Neuron (in vitro differentiated cells): ENCODE measurements at regions not wholly inside any gene's neighbourhood (a gene's known extent, or its start where the extent isn't known, plus 50 kb on each side); places are given as distances from the start of the nearest gene placed in this dataset.
"Not testable (repeated sequence)": the region's sequence is repeated elsewhere in the genome, so short reads cannot be mapped to it uniquely, and the experiment has no call there.

Source experiments
- H2AFZ ChIP-seq: one replicate; pipeline ENCODE4 v1.6.1; 2013; ENCODE audit warnings: low read depth, mild to moderate bottlenecking, inconsistent platforms, low read length, moderate library complexity
- H3K27me3 ChIP-seq: one replicate; pipeline ENCODE4 v1.6.1; 2013; ENCODE audit warnings: low read length; ENCODE audit not compliant: insufficient read depth
- H3K36me3 ChIP-seq: one replicate; pipeline ENCODE4 v1.6.1; 2013; ENCODE audit warnings: low read length; ENCODE audit not compliant: insufficient read depth
- H3K4me1 ChIP-seq: one replicate; pipeline ENCODE4 v1.6.1; 2013; ENCODE audit warnings: low read length; ENCODE audit not compliant: insufficient read depth
- H3K4me3 ChIP-seq: 2 replicates; pipeline ENCODE4 v1.5.1; 2013; ENCODE audit warnings: mild to moderate bottlenecking, low read length, moderate library complexity
- H3K9me3 ChIP-seq: one replicate; pipeline ENCODE4 v1.6.1; 2013; ENCODE audit warnings: low read length

DNA sequence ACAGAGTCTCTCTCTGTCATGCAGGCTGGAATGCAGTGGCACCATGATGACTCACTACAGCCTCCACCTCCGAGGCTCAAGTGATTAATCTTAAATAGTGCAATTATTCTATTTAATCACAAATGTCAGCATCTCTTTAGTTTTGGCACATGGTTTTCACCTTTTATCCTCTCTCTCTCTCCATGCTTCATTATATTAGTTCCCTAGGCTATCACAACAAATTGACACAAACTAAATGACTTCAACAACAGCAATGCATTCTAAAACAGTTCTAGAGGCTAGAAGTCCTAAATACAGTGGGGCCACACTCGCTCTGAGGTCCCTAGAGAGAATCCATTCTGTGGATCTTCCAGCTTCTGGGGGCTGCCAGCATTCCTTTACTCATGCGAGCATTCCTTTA lies 178.2 kb upstream of the ZNG1F start:
- not testable (repeated sequence) for H2AFZ ChIP-seq, H3K9me3 ChIP-seq, H3K4me3 ChIP-seq

DNA sequence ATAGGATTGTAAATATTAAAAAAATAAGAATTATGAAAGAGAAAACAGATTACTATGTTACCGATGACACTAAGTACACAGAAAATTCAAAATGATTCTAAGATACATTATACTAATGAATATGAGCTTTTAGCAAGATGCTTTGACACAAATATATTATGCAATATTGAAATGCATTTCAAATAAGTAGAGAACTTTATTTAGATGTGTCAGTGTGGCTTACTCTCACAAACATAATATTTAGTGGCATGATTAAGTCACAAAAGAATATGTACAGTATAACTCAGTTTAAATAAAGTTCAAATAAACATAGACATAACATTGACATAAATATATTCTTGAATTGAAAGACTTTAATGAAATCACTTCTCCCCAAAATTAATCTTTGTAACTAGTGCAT lies 172.7 kb upstream of the ZNG1F start:
- not testable (repeated sequence) for H3K36me3 ChIP-seq, H2AFZ ChIP-seq, H3K4me1 ChIP-seq, H3K9me3 ChIP-seq, H3K4me3 ChIP-seq, H3K27me3 ChIP-seq

More for the DNA sequence above, 178.2 kb upstream of the ZNG1F start:
- H3K27me3 ChIP-seq, H3K4me1 ChIP-seq, H3K36me3 ChIP-seq: not testable (repeated sequence)

- H3K9me3 ChIP-seq, H3K4me1 ChIP-seq, H3K27me3 ChIP-seq, H3K36me3 ChIP-seq: not testable (repeated sequence)
- Histone ChIP-seq H2AFZ (peak overlapping the region; percentile 67), H3K4me3 (peak overlapping the region; percentile 91)
Observed at GRCh38 chr9:41359116-41359515, 170.0 kb upstream of the ZNG1F start.

GRCh38 chr9:41358682-41359081 lies 169.6 kb upstream of the ZNG1F start:
- H3K4me3 ChIP-seq: peak overlapping the region; percentile 91
- H3K36me3 ChIP-seq, H3K27me3 ChIP-seq, H3K4me1 ChIP-seq, H3K9me3 ChIP-seq: not testable (repeated sequence)
- peak overlapping the region; percentile 67 for H2AFZ ChIP-seq

DNA sequence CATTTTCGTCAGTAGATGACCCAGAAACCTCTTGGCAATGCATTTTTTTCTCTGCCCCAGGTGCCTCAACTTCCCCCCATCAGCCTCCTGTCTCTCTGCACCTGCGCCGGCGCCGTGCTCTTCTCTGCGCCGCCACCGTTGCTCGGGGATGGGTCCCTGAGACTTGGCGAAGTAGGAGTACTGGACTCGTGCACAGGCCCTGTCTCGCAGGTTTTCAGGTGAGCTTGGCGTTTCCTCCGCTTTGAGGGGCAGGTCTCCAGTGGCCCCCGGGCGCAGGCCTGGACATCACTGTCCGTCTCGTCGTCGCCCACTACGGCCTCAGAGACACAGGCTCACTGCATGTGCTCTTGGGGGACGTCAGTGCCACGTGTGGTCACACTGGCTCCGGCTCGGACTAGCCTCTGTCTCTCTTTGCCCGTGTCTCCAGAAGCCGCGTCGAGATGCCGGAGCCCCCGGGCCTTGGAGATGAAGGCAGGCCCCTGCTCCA lies 168.8 kb upstream of the ZNG1F start:
- H3K4me3 ChIP-seq, H2AFZ ChIP-seq: not testable (repeated sequence)

GRCh38 chr9:41357350-41357748 lies 168.2 kb upstream of the ZNG1F start:
- H3K4me3 ChIP-seq, H3K9me3 ChIP-seq, H2AFZ ChIP-seq, H3K4me1 ChIP-seq, H3K27me3 ChIP-seq, H3K36me3 ChIP-seq: not testable (repeated sequence)

More for the DNA sequence above, 168.8 kb upstream of the ZNG1F start:
- not testable (repeated sequence) for H3K4me1 ChIP-seq, H3K27me3 ChIP-seq, H3K9me3 ChIP-seq, H3K36me3 ChIP-seq

DNA sequence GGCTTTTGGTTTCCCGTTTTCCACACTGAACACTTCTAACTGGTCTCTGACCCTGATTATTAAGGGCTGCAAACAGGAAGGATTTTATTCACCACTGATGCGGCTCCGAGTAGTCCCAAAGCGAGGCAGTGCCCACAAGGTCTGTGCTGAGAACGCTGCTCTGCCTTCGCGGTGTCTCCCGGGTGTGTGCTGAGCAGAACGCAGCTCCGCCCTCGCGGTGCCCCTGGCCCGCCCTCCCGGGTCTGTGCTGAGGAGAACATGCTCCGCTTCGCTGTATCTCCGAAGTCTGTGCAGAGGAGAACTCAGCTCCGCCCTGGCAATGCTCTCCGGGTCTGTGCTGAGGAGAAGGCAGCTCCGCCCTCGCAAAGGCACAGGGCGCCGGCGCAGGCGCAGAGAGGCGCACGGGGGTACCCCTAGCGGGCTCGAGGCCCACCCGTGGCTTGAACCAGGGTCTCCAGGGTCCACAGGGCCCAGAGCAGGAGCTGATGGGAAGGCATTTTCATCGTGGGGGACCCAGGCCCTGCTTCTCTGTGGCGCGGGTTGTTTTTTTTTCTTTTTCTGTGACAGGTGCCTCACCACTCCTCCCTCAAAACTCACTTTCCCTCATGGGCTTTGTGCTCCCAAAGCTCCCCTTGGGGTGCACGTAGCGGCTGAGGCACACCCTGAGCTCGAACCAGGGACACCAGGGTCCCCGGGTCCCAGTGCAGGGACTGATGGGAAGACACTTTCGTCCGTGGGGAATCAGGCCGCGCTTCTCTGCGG lies 167.7 kb upstream of the ZNG1F start:
- not testable (repeated sequence) for H2AFZ ChIP-seq, H3K9me3 ChIP-seq, H3K4me3 ChIP-seq, H3K4me1 ChIP-seq, H3K36me3 ChIP-seq, H3K27me3 ChIP-seq

DNA sequence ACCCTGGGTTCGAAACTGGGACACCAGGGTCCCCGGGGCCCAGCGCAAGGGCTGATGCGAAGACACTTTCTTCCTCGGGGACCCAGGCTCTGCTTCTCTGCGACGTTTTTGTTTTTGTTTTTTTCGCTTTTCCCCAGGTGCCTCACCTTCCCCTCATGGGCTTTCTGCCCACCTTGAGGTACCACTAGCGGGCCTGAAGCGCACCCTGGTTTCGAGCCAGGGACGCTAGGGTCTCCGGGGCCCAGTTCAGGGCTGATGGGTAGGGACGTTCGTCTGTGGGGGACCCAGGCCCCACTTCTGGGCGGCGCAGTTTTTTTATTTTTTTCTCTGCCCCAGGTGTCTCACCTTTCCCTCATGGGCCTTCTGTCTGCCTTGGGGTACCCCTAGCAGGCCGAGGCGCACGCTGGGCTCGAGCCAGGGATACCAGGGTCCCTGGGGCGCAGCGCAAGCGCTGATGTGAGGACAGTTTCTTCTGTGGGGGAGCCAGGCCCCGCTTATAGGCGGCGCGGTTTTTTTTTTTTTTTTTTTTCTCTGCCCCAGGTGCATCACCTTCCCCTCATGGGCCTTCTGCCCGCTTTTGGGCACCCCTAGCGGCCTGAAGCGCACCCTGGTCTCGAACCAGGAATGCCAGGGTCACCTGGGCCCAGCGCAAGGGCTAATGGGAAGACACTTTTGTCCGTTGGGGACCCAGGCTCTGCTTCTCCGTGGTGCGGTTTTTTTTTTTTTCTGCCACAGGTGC lies 166.8 kb upstream of the ZNG1F start:
- not testable (repeated sequence) for H3K36me3 ChIP-seq, H3K4me1 ChIP-seq, H3K4me3 ChIP-seq, H2AFZ ChIP-seq, H3K27me3 ChIP-seq, H3K9me3 ChIP-seq

DNA sequence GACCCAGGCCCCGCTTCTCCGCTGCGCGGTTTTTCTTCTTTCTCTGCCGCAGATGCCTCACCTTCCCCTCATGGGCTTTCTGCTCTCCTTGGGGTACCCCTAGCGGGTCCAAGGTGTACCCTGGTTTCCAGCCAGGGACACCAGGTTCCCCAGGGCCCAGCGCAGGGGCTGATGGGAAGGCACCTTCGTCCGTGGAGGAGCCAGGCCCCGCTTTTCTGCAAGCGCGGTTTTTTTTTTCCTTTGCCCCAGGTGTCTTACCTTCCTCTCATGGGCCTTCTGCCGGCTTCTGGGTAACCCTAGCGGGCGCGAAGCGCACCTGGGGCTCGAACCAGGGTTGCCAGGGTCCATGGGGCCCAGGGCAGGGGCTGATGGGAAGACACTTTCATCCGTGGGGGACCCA lies 165.9 kb upstream of the ZNG1F start:
- H2AFZ ChIP-seq, H3K36me3 ChIP-seq, H3K4me1 ChIP-seq, H3K4me3 ChIP-seq, H3K27me3 ChIP-seq, H3K9me3 ChIP-seq: not testable (repeated sequence)

GRCh38 chr9:41354060-41354934 lies 165.2 kb upstream of the ZNG1F start:
- not testable (repeated sequence) for H2AFZ ChIP-seq, H3K36me3 ChIP-seq, H3K27me3 ChIP-seq, H3K4me1 ChIP-seq, H3K9me3 ChIP-seq, H3K4me3 ChIP-seq

DNA sequence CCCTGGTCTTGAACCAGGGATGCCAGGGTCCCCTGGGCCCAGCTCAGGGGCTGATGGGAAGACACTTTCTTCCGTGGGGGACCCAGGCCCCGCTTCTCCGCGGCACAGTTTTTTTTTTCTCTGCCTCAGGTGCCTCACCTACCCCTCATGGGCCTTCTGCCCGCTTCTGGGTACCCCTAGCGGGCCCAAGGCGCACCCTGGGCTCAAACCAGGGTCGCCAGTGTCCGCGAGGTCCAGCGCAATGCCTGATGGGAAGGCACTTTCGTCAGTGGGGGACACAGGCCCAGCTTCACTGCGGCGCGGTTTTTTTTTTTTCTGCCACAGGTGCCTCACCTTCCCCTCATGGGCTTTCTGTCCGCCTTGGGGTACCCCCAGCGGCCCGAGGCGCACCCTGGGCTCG lies 163.9 kb upstream of the ZNG1F start:
- H3K27me3 ChIP-seq, H3K4me3 ChIP-seq, H3K36me3 ChIP-seq, H2AFZ ChIP-seq, H3K4me1 ChIP-seq, H3K9me3 ChIP-seq: not testable (repeated sequence)

GRCh38 chr9:41352390-41352789 lies 163.3 kb upstream of the ZNG1F start:
- H3K27me3 ChIP-seq, H3K36me3 ChIP-seq, H3K9me3 ChIP-seq, H2AFZ ChIP-seq, H3K4me1 ChIP-seq, H3K4me3 ChIP-seq: not testable (repeated sequence)

DNA sequence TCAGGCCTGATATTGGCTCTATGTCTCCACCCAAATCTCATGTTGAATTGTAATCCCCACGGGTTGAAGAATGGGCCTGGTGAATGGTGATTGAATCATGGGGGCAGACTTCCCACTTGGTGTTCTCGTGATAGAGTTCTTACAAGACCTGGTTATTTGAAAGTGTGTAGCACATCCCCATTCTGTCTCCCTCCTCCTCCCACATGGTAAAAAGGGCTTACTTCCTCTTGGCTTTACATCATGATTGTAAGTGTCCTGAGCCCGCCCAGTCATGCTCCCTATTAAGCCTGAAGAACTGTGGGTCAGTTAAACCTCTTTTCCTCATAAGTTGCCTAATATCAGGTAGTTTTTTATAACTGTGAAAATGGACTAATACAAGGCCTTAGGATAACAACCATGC lies 158.8 kb upstream of the ZNG1F start:
- H3K4me1 ChIP-seq, H3K9me3 ChIP-seq, H3K27me3 ChIP-seq, H3K36me3 ChIP-seq, H3K4me3 ChIP-seq, H2AFZ ChIP-seq: not testable (repeated sequence)
